GM21390 (cell line): ENCODE measurements at regions not wholly inside any gene's neighbourhood (a gene's known extent, or its start where the extent isn't known, plus 50 kb on each side); places are given as distances from the start of the nearest gene placed in this dataset.

Experiments used
- ATAC-seq: cut with Tn5 transposase; IDR thresholded peaks from one replicate; pipeline ENCODE4 v1.9.1; 2021; ENCODE audit not compliant: unreplicated experiment

DNA sequence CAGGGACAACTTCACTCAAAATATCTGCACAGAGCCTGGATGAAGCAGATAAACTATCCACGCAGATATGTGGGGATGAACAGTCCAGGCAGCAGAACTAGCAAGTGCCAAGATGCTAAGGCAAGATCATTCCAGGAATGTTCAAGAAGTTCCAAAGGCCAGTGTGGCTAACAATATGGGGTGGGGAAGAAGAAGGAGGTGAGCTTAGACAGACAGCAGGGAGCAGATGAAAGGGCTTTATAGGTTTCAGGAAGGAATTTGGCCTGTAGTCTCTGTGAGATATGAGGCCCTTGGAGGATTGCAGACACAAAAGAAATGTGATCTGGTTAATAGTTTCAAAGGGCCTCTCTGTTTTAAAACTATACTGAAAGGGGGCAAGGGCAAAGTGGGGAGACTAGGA, 63.5 kb upstream of the PPM1H start:
- no peak for ATAC-seq

GRCh38 chr12:62995097-62995496, 60.1 kb upstream of the PPM1H start:
- ATAC-seq = no peak

GRCh38 chr12:62986844-62987243, 51.9 kb upstream of the PPM1H start:
- ATAC-seq = no peak
